NCI-H524 (cell line): ENCODE measurements at regions not wholly inside any gene's neighbourhood (a gene's known extent, or its start where the extent isn't known, plus 50 kb on each side); places are given as distances from the start of the nearest gene placed in this dataset.
A peak's percentile ranks its signal among the peaks of the same experiment; 100 is the strongest.

Source experiments
- DNase-seq, 2 experiments: peaks; one replicate each; lab custom pipeline; 2025; lab: John Stamatoyannopoulos, UW

DNA sequence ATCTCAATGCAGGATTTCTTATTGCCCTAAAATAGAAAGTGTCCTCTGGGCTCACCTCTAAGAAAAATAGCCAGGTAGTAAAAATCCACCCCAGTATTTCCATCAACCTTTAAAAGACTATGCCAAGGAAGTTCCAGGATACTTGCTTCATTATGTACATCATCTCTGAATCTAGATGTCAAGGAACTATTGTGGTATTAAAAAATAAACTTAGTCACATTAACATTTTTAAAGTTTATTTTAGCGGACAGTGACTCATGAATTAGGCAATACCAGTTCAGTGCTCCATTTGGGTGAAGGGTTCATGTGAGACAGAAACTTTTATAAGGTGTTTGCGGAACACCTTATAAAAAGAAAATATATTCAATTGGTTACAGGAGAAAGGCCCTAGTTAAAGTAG lies 209.2 kb downstream of the ADAM29 start:
- no peak for DNase-seq

DNA sequence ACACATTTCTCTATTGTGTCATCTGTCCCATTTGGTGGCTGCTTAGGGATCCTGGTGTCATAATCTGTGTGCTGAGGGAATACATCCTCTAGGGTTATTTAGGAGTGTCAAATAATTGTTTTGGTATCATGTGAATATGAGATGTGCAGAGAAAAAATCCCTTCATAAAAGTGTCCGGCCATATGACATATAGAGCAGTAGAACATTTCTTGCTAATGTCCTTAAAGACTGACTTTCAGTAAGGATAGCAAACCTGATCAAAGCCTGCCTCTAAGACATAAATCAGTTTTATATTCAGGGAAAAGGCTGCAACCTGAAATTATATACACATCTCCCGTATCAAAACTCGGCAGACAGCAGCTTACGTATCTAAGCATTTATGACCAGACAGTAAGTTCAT lies 211.6 kb downstream of the ADAM29 start:
- no peak for DNase-seq

- no peak for DNase-seq
These were observed 221.0 kb downstream of the ADAM29 start for GRCh38 chr4:175139205-175139604.

GRCh38 chr4:175143116-175143515 lies 225.0 kb downstream of the ADAM29 start:
- DNase-seq, result no peak

DNA sequence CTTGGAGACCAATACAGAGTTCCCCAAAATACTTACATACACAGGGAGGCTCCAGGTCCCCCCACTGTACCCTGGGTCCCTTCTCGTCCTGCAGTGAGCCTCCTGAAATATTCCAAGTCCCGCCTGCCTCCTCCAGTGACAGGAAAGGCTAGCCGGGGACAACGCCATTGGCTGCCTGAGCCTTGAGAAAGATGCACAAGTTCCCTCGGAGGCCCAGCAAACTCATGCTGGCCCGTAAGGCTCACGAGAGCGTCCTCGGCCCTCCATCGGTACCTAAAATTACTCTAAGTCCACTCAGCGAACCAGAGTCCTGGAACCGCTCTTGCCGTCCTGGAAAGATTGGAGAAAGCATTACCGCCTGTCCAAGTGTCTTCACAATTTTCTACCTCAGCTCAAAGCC lies 228.6 kb downstream of the ADAM29 start:
- no peak for DNase-seq

- no peak for DNase-seq
These were observed 229.1 kb downstream of the ADAM29 start for GRCh38 chr4:175147233-175147632.

GRCh38 chr4:175166020-175166419 lies 247.9 kb downstream of the ADAM29 start:
- no peak for DNase-seq

DNA sequence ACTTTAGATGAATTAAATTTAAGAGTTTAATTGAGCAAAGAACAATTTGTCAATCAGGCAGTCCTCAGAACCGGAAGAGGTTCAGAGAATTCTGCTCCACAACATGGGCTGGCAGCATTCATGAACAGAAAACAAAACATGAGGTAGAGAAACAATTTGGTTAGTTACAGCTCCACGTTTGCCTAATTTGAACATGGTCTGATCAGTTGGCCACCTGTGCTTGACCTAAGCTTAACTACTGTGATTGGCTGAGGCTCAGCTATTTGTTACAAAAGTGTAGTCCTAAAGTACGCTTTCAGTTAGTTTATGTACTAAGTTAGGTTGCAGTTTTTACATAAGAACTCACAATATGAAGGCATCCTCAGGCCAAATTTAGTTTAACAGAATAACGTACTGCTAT lies 258.6 kb downstream of the ADAM29 start:
- no peak for DNase-seq

DNA sequence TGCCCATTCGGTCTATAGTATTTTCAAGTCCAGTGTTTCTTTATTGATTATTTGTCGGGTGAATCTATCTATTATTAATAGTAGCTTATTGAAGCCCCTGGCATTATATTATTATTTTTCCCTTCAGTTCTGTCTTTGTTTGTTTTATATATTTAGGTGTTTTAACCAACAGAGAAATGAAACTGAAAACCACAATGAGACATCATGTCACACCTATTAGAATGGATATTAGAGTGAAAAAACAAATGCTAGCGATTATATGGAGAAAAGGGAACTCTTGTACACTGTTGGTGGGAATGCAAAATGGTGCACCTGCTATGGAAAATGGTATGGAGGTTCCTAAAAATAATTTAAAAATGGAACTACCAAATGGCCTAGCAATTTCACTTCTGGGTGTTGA lies 272.5 kb downstream of the ADAM29 start:
- DNase-seq, result no peak

GRCh38 chr4:175198056-175198455 lies 279.9 kb downstream of the ADAM29 start:
- no peak for DNase-seq

DNA sequence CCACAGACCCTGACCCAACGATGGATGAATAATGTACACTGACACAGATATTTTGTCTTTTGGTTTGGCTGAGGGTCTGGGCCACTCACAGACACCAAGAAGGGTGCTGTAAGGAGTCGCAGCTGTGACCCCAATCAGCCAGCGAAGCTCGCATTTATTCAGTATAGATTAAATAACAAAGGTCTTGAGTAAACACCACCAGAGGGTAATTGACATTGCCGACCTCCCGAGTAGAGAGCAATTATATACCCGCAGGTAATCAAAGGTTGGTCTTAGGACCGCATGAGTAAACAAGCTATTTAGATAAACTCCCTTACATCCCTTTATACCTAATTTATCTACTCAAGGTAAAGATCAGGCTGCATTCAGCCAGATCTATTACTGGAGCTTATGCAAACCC lies 297.1 kb downstream of the ADAM29 start:
- DNase-seq, result no peak

GRCh38 chr4:175215657-175216056 lies 297.5 kb downstream of the ADAM29 start:
- no peak for DNase-seq

- DNase-seq, result no peak
These were observed 311.0 kb downstream of the ADAM29 start for GRCh38 chr4:175229154-175229553.

GRCh38 chr4:175234162-175234561 lies 316.0 kb downstream of the ADAM29 start:
- no peak for DNase-seq

DNA sequence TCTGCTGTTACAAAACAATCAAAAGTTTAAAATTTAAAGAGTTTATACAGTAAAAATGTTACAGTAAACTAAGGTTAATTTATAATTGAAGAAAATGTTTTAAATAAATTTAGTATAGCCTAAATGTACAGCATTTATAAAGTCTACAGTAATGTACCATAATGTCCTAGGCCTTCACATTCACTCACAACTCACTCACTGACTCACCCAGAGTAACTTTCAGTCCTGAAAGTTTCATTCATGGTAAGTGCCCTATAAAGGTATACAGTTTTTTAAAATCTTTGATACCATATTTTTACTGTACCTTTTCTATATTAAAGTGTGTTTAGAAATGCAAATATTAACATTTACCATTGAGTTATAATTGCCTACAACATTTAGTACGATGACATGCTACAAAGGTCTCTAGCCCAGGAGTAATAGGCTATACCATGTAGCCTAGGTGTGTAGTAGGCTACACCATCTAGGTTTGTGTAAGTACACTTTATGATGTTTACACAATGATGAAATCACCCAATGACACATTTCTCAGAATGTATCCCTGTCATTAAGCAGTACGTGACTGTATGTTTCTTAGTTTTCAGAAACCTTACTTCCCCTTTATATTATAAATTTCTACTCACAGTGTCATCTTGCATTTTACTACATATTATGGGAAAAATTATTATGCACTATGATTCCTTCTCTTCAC lies 320.8 kb downstream of the ADAM29 start:
- no peak for DNase-seq

DNA sequence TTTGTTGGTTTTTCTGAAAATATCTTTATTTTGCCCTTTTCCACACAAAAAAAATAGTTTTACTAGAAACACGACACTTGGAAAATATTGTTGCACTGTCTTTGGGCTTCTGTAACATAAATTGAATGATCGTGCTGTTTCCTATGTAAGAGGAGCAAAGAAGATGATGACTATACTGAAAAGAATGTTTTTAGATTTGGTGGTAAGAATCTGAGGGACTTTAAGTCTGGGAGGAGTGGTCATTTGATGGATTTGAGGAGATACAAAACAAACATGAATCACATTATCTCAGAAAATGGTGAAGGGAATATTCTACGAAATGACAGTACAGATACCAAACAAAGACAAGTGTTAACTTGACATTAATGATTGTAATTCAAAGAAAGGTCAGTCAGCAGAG lies 328.8 kb downstream of the ADAM29 start:
- no peak for DNase-seq

GRCh38 chr4:175252642-175253041 lies 334.5 kb downstream of the ADAM29 start:
- no peak for DNase-seq

- DNase-seq, result peak in 1 of 2 experiments; percentile 15
These were observed 335.2 kb downstream of the ADAM29 start for GRCh38 chr4:175253184-175253902.

- DNase-seq, result no peak
These were observed 345.4 kb downstream of the ADAM29 start for GRCh38 chr4:175263537-175263936.

GRCh38 chr4:175271010-175271630 lies 353.0 kb downstream of the ADAM29 start:
- DNase-seq, result no peak

DNA sequence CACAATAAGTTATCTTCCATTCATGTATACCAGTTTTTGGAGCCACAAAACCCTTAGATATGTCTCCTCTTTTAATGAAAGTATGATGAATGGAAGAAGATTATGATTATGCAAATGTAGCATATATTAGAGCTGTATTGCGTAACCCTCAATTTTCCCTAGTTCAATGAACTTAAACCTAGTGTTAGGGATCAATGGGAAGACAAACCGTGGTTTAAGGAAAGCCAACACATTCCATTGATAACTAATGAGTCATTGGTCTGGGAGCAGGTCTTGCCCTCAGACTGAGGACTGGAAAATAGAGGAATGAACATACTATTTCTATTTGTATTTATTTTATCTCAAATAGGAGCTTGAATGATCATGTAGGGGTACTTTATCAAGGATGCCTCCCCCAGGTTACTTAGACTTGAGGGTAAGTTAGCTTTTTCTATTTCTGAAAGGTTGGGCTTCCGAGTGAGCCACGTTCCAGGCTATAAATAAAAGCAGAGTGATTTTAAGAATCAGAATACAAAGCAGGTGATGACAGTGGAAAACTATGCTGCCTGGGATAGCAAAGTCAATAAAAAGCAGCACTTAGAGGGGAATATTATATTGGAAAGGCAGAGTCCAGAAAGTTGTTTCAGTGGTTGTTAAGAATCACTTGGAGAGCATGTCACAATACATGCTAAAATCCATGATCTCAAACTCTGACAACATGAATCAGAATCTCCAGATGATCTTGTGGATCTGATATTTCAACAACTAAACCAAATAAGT lies 356.0 kb downstream of the ADAM29 start:
- no peak for DNase-seq

DNA sequence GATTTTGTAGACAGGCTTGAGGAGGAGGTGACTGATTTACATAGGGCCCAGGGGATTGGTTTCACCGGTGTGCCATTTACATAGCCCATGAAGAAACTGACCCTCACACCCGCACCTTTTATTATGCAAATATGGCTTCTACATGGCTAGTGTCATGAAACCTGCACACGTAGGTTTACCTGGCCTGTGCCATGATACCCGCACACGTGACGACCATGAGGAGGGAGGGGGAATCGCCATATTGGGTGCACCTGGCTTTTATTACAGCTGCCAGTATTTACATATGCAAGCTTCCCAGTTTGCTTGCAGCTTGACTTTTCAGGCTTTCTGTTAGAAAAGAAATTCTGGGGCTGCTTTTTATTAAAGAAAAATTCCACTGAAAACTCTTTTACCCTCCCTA lies 359.7 kb downstream of the ADAM29 start:
- DNase-seq, result no peak

DNA sequence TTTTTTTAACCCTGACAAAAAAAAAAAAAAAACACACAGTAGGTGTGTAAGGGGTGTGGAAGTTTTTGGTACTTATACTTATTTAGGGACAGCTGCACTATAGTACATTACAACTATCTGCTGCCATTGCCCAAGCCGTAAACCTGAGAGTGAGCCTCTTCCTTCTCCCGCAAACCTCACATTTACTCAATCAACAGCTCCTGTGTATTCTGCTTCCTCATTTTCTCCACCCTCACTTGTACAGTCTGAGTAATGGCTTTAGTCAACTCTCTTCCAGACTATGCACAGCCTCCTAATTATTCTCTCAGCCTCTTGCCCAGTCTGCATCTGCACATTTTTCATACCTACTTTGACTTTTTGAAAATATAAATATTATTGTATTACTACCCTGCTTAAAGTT lies 362.0 kb downstream of the ADAM29 start:
- no peak for DNase-seq
